GM23338 (cell line): ENCODE measurements at regions not wholly inside any gene's neighbourhood (a gene's known extent, or its start where the extent isn't known, plus 50 kb on each side); places are given as distances from the start of the nearest gene placed in this dataset.

Experiments used
- ATAC-seq: fragments of 200-7000 bp; cut with Tn5 transposase; 3 replicates; pipeline ENCODE4 v1.9.1; 2020
- DNase-seq: peaks from one replicate; pipeline ENCODE4 v3.0.0-alpha.2; 2015; ENCODE audit warnings: low spot score
- H2AFZ ChIP-seq: fragments of 200-600 bp; sonication (generic); 2 replicates; pipeline ENCODE4 v1.8.0; 2016; ENCODE audit warnings: antibody characterized with exemption, mild to moderate bottlenecking, moderate library complexity
- H3F3A ChIP-seq: fragments of 200-600 bp; sonication (generic); replicated peaks from 2 replicates; pipeline ENCODE4 v1.8.0; 2017; ENCODE audit warnings: antibody characterized with exemption, mixed run types, low read depth
- H3K27ac ChIP-seq: fragments of 200-600 bp; sonication (generic); 2 replicates; pipeline ENCODE4 v1.6.1; 2016; ENCODE audit warnings: low read depth
- H3K27me3 ChIP-seq: fragments of 200-600 bp; sonication (generic); 2 replicates; pipeline ENCODE4 v1.8.0; 2016; ENCODE audit warnings: mild to moderate bottlenecking, mixed run types, moderate library complexity; ENCODE audit not compliant: insufficient read depth
- H3K36me3 ChIP-seq: fragments of 200-600 bp; sonication (generic); 2 replicates; pipeline ENCODE4 v1.8.0; 2016; ENCODE audit warnings: mild to moderate bottlenecking; ENCODE audit not compliant: insufficient read depth
- H3K4me1 ChIP-seq: fragments of 200-600 bp; sonication (generic); 2 replicates; pipeline ENCODE4 v1.8.0; 2016; ENCODE audit warnings: mild to moderate bottlenecking, moderate library complexity; ENCODE audit not compliant: insufficient read depth
- H3K4me2 ChIP-seq: fragments of 200-600 bp; sonication (generic); 2 replicates; pipeline ENCODE4 v1.7.1; 2017; ENCODE audit warnings: mixed run types
- H3K4me3 ChIP-seq: fragments of 200-600 bp; sonication (generic); 2 replicates; pipeline ENCODE4 v1.6.1; 2016; ENCODE audit warnings: mixed run types
- H3K79me2 ChIP-seq: fragments of 200-600 bp; sonication (generic); replicated peaks from 2 replicates; pipeline ENCODE4 v1.8.0; 2017; ENCODE audit warnings: mild to moderate bottlenecking; ENCODE audit not compliant: insufficient read depth
- H3K9me2 ChIP-seq: fragments of 200-600 bp; sonication (generic); 2 replicates; pipeline ENCODE4 v1.8.0; 2017; ENCODE audit not compliant: insufficient read depth
- H4K20me1 ChIP-seq: fragments of 200-600 bp; sonication (generic); replicated peaks from 2 replicates; pipeline ENCODE4 v1.8.0; 2017; ENCODE audit warnings: mild to moderate bottlenecking; ENCODE audit not compliant: insufficient read depth
- H3K27ac Mint-ChIP-seq: 2 replicates; pipeline ENCODE4 v1.8.0; 2020; ENCODE audit warnings: inconsistent platforms, mild to moderate bottlenecking, moderate library complexity, mixed read lengths
- H3K27me3 Mint-ChIP-seq: 3 replicates; pipeline ENCODE4 v1.8.0; 2022; ENCODE audit warnings: low read depth, mild to moderate bottlenecking, moderate library complexity, mixed read lengths, inconsistent platforms; ENCODE audit not compliant: insufficient read depth, poor library complexity
- H3K36me3 Mint-ChIP-seq: 3 replicates; pipeline ENCODE4 v1.8.0; 2021; ENCODE audit warnings: low read depth, mild to moderate bottlenecking, inconsistent platforms, moderate library complexity, mixed read lengths
- H3K4me1 Mint-ChIP-seq: 3 replicates; pipeline ENCODE4 v1.8.0; 2020; ENCODE audit warnings: mild to moderate bottlenecking, inconsistent platforms, mixed read lengths
- H3K4me3 Mint-ChIP-seq: 3 replicates; pipeline ENCODE4 v1.8.0; 2021; ENCODE audit warnings: moderate library complexity, mild to moderate bottlenecking, inconsistent platforms, mixed read lengths
- H3K9me3 Mint-ChIP-seq: 3 replicates; pipeline ENCODE4 v1.8.0; 2020; ENCODE audit warnings: moderate library complexity, mild to moderate bottlenecking, inconsistent platforms, mixed read lengths
- CREB1 ChIP-seq: fragments of 250-450 bp; sonication (Bioruptor Pico); IDR thresholded peaks from 2 replicates; pipeline ENCODE4 v1.5.0; 2020; ENCODE audit warnings: low read depth, mild to moderate bottlenecking, moderate library complexity
- ETS1 ChIP-seq: IDR thresholded peaks from 2 replicates; pipeline ENCODE4 v1.6.1; 2016; ENCODE audit warnings: antibody characterized with exemption
- EZH2 ChIP-seq: fragments of 200-600 bp; sonication (generic); IDR thresholded peaks from one replicate; pipeline ENCODE4 v1.8.0; 2017; ENCODE audit warnings: antibody characterized with exemption, mild to moderate bottlenecking, low read depth; ENCODE audit not compliant: unreplicated experiment
- EZH2phosphoT487 ChIP-seq: fragments of 200-600 bp; sonication (generic); IDR thresholded peaks from one replicate; pipeline ENCODE4 v1.8.1; 2018; ENCODE audit warnings: antibody characterized with exemption; ENCODE audit not compliant: unreplicated experiment
- JUNB ChIP-seq: IDR thresholded peaks from one replicate; pipeline ENCODE4 v1.6.1; 2016; ENCODE audit warnings: antibody characterized with exemption; ENCODE audit not compliant: unreplicated experiment
- NANOG ChIP-seq: IDR thresholded peaks from 2 replicates; pipeline ENCODE4 v1.6.1; 2016; ENCODE audit warnings: antibody characterized with exemption, borderline replicate concordance
- POLR2AphosphoS5 ChIP-seq: IDR thresholded peaks from 2 replicates; pipeline ENCODE4 v1.6.1; 2016; ENCODE audit warnings: antibody characterized with exemption, low read depth
- STAT1 ChIP-seq: IDR thresholded peaks from one replicate; pipeline ENCODE4 v1.6.1; 2016; ENCODE audit warnings: antibody characterized with exemption; ENCODE audit not compliant: unreplicated experiment
- ZNF114 ChIP-seq: fragments of 250-450 bp; sonication (Bioruptor Pico); IDR thresholded peaks from 2 replicates; pipeline ENCODE4 v1.5.0; 2020; ENCODE audit warnings: mild to moderate bottlenecking, moderate library complexity
- ZNF331 ChIP-seq: fragments of 250-450 bp; sonication (Bioruptor Pico); IDR thresholded peaks from 2 replicates; pipeline ENCODE4 v1.5.0; 2020; ENCODE audit warnings: low read depth, mild to moderate bottlenecking, moderate library complexity
- TF ChIP-seq, protein P1 (sequence below): fragments of 250-450 bp; sonication (Bioruptor Pico); IDR thresholded peaks from 2 replicates; pipeline ENCODE4 v1.5.0; 2020; ENCODE audit warnings: mild to moderate bottlenecking, moderate library complexity
- TF ChIP-seq, protein P2 (sequence below): IDR thresholded peaks from one replicate; pipeline ENCODE4 v1.6.1; 2018; ENCODE audit warnings: antibody characterized with exemption; ENCODE audit not compliant: unreplicated experiment
- TF ChIP-seq, protein P3 (sequence below), 2 experiments: fragments of 200-600 bp in 1 of 2; sonication (generic) in 1 of 2; conservative IDR thresholded peaks; 2 replicates each; pipeline versions ENCODE4 v1.5.1 to v1.6.1; 2016 to 2017; ENCODE audit warnings: antibody characterized with exemption in 2 of 2, low read depth in 2 of 2, mild to moderate bottlenecking in 2 of 2, moderate library complexity in 1 of 2

DNA sequence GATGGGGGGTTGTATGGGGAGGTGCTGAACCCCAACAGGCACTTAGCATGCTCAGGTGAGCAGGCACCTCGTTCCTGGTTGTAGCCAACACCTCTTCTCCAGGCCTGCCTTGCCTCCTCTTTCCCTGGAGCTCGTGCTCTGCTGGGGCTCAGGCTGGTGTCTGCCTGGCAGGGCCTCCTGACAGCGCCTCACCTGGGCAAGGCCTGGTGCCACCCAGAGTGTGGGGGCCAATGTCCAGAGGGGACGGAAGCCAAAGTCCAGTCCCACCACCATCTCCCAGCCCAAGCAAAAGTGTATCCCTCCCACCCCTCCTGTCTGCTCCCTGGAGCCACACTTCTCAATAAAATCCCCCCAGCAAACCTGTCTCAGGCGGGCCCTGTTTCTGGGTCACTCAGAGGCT lies 304.2 kb upstream of the TNRC6C start (continued):
- TF ChIP-seq CREB1 (CRISPR knock-in tag): no peak
- TF ChIP-seq ZNF331 (CRISPR knock-in tag): no peak
- TF ChIP-seq NANOG: no peak
- TF ChIP-seq EZH2phosphoT487: no peak

DNA sequence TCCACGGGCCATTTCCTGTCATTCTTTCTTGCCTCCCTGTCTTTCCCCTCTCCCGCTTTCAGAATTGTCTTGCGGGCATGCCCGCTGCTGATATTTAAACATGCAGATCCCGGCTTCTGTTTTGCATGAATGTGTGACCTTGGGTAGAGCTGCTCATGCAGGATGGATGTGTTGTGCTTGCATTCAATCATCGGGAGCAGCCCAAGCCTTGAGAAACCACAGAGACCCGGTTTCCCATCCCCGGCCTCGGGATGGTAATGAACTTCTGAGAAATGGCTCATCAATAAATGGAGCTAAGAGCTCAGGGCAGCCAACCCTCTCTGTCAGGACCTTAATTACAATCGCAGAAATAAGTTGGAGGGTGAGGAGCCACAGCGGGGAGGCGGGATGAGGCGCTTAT lies 303.7 kb upstream of the TNRC6C start:
- H3K4me3 Mint-ChIP-seq: no peak overlapping the region; the same call in 2 of the 3 replicates
- Histone ChIP-seq H4K20me1 (no peaks in the 10 kb centered on the region), H3K36me3 (no peaks in the 10 kb centered on the region; the same call in 1 of the 2 replicates), H3K9me2 (0 out of 2 replicates have a peak, but pooled peaks cover 3% of the 10 kb centered on the region), H3F3A (no peaks in the 10 kb centered on the region), H3K27ac (no peak overlapping the region), H3K4me2 (peak overlapping the region; percentile 55; the same call in 1 of the 2 replicates), H3K27me3 (no peaks in the 10 kb centered on the region), H3K4me3 (no peak overlapping the region), H3K79me2 (no peaks in the 10 kb centered on the region), H2AFZ (peak overlapping the region; percentile 87), H3K4me1 (peaks cover 12% of the 10 kb centered on the region; the same call in 1 of the 2 replicates)
- no peak overlapping the region for H3K27ac Mint-ChIP-seq
- peaks cover 7% of the 10 kb centered on the region for H3K27me3 Mint-ChIP-seq
- ATAC-seq (no peak), DNase-seq (no peak)
- peaks cover 19% of the 10 kb centered on the region for H3K4me1 Mint-ChIP-seq
- H3K9me3 Mint-ChIP-seq: peaks cover 20% of the 10 kb centered on the region
- H3K36me3 Mint-ChIP-seq: peaks cover 7% of the 10 kb centered on the region; the same call in 2 of the 3 replicates
- TF ChIP-seq STAT1: no peak
- no peak for TF ChIP-seq ETS1
- no peak for TF ChIP-seq POLR2AphosphoS5
- TF ChIP-seq, protein P1, sequence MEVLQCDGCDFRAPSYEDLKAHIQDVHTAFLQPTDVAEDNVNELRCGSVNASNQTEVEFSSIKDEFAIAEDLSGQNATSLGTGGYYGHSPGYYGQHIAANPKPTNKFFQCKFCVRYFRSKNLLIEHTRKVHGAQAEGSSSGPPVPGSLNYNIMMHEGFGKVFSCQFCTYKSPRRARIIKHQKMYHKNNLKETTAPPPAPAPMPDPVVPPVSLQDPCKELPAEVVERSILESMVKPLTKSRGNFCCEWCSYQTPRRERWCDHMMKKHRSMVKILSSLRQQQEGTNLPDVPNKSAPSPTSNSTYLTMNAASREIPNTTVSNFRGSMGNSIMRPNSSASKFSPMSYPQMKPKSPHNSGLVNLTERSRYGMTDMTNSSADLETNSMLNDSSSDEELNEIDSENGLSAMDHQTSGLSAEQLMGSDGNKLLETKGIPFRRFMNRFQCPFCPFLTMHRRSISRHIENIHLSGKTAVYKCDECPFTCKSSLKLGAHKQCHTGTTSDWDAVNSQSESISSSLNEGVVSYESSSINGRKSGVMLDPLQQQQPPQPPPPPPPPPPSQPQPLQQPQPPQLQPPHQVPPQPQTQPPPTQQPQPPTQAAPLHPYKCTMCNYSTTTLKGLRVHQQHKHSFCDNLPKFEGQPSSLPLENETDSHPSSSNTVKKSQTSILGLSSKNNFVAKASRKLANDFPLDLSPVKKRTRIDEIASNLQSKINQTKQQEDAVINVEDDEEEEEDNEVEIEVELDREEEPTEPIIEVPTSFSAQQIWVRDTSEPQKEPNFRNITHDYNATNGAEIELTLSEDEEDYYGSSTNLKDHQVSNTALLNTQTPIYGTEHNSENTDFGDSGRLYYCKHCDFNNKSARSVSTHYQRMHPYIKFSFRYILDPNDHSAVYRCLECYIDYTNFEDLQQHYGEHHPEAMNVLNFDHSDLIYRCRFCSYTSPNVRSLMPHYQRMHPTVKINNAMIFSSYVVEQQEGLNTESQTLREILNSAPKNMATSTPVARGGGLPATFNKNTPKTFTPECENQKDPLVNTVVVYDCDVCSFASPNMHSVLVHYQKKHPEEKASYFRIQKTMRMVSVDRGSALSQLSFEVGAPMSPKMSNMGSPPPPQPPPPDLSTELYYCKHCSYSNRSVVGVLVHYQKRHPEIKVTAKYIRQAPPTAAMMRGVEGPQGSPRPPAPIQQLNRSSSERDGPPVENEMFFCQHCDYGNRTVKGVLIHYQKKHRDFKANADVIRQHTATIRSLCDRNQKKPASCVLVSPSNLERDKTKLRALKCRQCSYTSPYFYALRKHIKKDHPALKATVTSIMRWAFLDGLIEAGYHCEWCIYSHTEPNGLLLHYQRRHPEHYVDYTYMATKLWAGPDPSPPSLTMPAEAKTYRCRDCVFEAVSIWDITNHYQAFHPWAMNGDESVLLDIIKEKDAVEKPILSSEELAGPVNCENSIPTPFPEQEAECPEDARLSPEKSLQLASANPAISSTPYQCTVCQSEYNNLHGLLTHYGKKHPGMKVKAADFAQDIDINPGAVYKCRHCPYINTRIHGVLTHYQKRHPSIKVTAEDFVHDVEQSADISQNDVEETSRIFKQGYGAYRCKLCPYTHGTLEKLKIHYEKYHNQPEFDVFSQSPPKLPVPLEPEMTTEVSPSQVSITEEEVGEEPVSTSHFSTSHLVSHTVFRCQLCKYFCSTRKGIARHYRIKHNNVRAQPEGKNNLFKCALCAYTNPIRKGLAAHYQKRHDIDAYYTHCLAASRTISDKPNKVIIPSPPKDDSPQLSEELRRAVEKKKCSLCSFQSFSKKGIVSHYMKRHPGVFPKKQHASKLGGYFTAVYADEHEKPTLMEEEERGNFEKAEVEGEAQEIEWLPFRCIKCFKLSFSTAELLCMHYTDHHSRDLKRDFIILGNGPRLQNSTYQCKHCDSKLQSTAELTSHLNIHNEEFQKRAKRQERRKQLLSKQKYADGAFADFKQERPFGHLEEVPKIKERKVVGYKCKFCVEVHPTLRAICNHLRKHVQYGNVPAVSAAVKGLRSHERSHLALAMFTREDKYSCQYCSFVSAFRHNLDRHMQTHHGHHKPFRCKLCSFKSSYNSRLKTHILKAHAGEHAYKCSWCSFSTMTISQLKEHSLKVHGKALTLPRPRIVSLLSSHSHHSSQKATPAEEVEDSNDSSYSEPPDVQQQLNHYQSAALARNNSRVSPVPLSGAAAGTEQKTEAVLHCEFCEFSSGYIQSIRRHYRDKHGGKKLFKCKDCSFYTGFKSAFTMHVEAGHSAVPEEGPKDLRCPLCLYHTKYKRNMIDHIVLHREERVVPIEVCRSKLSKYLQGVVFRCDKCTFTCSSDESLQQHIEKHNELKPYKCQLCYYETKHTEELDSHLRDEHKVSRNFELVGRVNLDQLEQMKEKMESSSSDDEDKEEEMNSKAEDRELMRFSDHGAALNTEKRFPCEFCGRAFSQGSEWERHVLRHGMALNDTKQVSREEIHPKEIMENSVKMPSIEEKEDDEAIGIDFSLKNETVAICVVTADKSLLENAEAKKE (CRISPR knock-in tag): no peak
- no peak for TF ChIP-seq EZH2
- TF ChIP-seq, protein P2, sequence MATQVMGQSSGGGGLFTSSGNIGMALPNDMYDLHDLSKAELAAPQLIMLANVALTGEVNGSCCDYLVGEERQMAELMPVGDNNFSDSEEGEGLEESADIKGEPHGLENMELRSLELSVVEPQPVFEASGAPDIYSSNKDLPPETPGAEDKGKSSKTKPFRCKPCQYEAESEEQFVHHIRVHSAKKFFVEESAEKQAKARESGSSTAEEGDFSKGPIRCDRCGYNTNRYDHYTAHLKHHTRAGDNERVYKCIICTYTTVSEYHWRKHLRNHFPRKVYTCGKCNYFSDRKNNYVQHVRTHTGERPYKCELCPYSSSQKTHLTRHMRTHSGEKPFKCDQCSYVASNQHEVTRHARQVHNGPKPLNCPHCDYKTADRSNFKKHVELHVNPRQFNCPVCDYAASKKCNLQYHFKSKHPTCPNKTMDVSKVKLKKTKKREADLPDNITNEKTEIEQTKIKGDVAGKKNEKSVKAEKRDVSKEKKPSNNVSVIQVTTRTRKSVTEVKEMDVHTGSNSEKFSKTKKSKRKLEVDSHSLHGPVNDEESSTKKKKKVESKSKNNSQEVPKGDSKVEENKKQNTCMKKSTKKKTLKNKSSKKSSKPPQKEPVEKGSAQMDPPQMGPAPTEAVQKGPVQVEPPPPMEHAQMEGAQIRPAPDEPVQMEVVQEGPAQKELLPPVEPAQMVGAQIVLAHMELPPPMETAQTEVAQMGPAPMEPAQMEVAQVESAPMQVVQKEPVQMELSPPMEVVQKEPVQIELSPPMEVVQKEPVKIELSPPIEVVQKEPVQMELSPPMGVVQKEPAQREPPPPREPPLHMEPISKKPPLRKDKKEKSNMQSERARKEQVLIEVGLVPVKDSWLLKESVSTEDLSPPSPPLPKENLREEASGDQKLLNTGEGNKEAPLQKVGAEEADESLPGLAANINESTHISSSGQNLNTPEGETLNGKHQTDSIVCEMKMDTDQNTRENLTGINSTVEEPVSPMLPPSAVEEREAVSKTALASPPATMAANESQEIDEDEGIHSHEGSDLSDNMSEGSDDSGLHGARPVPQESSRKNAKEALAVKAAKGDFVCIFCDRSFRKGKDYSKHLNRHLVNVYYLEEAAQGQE: no peak
- no peak for TF ChIP-seq JUNB
- TF ChIP-seq, protein P3, sequence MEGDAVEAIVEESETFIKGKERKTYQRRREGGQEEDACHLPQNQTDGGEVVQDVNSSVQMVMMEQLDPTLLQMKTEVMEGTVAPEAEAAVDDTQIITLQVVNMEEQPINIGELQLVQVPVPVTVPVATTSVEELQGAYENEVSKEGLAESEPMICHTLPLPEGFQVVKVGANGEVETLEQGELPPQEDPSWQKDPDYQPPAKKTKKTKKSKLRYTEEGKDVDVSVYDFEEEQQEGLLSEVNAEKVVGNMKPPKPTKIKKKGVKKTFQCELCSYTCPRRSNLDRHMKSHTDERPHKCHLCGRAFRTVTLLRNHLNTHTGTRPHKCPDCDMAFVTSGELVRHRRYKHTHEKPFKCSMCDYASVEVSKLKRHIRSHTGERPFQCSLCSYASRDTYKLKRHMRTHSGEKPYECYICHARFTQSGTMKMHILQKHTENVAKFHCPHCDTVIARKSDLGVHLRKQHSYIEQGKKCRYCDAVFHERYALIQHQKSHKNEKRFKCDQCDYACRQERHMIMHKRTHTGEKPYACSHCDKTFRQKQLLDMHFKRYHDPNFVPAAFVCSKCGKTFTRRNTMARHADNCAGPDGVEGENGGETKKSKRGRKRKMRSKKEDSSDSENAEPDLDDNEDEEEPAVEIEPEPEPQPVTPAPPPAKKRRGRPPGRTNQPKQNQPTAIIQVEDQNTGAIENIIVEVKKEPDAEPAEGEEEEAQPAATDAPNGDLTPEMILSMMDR (conservative IDR thresholded peaks at IDR 0.05; ENCODE audit: low read depth in 2 of 2): no peak
- TF ChIP-seq ZNF114: no peak
- TF ChIP-seq EZH2phosphoT487: no peak
- no peak for TF ChIP-seq ZNF331 (CRISPR knock-in tag)
- no peak for TF ChIP-seq CREB1 (CRISPR knock-in tag)
- no peak for TF ChIP-seq NANOG
